22Rv1 (cell line): ENCODE measurements at regions not wholly inside any gene's neighbourhood (a gene's known extent, or its start where the extent isn't known, plus 50 kb on each side); places are given as distances from the start of the nearest gene placed in this dataset.

Experiments used
- H3K27ac ChIP-seq: fragments of 450-650 bp; 2 replicates; pipeline ENCODE4 v1.5.1; 2017
- CTCF ChIP-seq: fragments of 450-650 bp; IDR thresholded peaks from 2 replicates; pipeline ENCODE4 v1.5.1; 2017; ENCODE audit warnings: mild to moderate bottlenecking
- ZFX ChIP-seq: fragments of 450-650 bp; IDR thresholded peaks from 2 replicates; pipeline ENCODE4 v1.6.1; 2017; ENCODE audit warnings: antibody characterized with exemption, borderline replicate concordance

GRCh38 chr18:78743078-78743477 lies 236.5 kb upstream of the SALL3 start:
- no peak overlapping the region for H3K27ac ChIP-seq
- TF ChIP-seq ZFX (no peak), CTCF (no peak)

GRCh38 chr18:78751664-78752063 lies 228.0 kb upstream of the SALL3 start:
- no peak for TF ChIP-seq CTCF
- no peak for TF ChIP-seq ZFX
- no peak overlapping the region for H3K27ac ChIP-seq

DNA sequence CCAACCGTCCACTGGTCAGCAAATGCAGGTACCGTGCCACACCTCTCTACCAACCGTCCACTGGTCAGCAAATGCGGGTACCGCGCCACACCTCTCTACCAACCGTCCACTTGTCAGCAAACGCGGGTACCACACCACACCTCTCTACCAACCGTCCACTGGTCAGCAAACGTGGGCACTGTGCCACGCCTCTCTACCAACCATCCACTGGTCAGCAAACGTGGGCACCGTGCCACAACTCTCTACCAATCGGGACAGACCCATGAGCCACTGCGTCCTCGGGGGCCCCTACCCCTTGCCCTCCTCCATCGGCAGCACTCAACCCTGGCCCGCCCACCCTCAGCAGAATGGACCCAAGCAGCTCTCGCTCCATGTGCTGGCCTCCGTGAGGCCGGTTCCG lies 226.4 kb upstream of the SALL3 start:
- TF ChIP-seq CTCF = no peak
- TF ChIP-seq ZFX = no peak
- H3K27ac ChIP-seq = no peak overlapping the region

- TF ChIP-seq CTCF = no peak
- TF ChIP-seq ZFX = no peak
Measured at GRCh38 chr18:78754311-78755043, 225.1 kb upstream of the SALL3 start.

GRCh38 chr18:78757014-78757413 lies 222.6 kb upstream of the SALL3 start:
- no peak overlapping the region for H3K27ac ChIP-seq
- no peak for TF ChIP-seq CTCF
- TF ChIP-seq ZFX = no peak

More at GRCh38 chr18:78754311-78755043, 225.1 kb upstream of the SALL3 start:
- no peak overlapping the region for H3K27ac ChIP-seq

DNA sequence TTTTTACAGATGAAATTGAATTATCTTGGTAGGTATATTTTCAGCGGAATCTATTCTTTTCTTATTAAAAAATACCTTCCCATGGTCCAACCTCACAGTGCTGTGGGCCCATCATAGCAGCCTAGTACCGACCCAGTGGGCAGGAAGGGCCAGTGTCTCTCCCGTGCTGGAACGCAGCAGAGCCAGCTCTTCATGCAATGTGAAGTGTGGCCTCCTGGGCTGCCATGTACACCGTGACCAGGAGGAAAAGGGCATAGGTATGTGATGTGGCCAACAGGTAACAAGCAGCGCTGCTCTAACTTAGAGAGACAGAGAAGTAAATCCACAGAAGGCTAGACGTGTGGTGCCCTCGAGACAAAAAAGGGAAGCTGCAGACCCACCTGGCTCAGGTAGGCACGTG lies 221.1 kb upstream of the SALL3 start:
- no peak overlapping the region for H3K27ac ChIP-seq
- no peak for TF ChIP-seq CTCF
- no peak for TF ChIP-seq ZFX

DNA sequence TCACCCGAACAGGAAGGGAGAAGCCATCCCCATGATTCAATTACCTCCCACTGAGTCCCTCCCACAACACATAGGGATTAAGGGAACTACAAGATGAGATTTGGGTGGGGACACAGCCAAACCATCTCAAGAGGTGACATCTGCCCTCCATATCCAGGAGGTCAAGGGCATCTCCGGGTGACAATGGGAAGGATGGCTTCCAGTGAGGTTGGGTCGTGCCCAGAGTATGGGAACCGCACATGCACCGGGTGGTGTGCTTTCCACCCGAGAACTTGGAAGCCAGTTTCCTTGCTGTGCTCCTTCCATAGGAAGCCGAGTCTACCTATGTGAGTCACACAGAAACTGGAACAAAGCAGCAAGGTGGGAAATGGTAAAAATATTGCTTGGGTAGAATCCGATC lies 216.9 kb upstream of the SALL3 start:
- TF ChIP-seq ZFX = no peak
- no peak for TF ChIP-seq CTCF
- no peak overlapping the region for H3K27ac ChIP-seq
